H1 (cell line): ENCODE measurements at regions not wholly inside any gene's neighbourhood (a gene's known extent, or its start where the extent isn't known, plus 50 kb on each side); places are given as distances from the start of the nearest gene placed in this dataset.
"Not testable (repeated sequence)": the region's sequence is repeated elsewhere in the genome, so short reads cannot be mapped to it uniquely, and the experiment has no call there.

ENCODE experiments used
- CTCF ChIA-PET: fragments of 300-600 bp; sonication (Branson Sonifier 250); formaldehyde crosslinking; loops from one replicate; lab custom pipeline; 2021; ENCODE audit not compliant: partially characterized antibody; lab: Charles Lee
- POLR2A ChIA-PET: fragments of 300-600 bp; sonication (Branson Sonifier 250); formaldehyde crosslinking; loops from one replicate; lab custom pipeline; 2021; ENCODE audit warnings: inconsistent platforms; ENCODE audit not compliant: partially characterized antibody; lab: Charles Lee
- DNase-seq, 2 experiments: peaks; one replicate each; pipeline versions ENCODE4 v3.0.0 to v3.0.0-alpha.2; 2010 to 2022; ENCODE audit warnings: low spot score in 2 of 2, low read depth in 1 of 2, mixed read lengths in 1 of 2
- FAIRE-seq: peaks from 2 replicates; lab custom pipeline; 2011; peaks lifted over from hg19 to GRCh38; lab: Jason Lieb, UNC
- H2AFZ ChIP-seq: 2 replicates; pipeline ENCODE4 v1.8.1; 2012; ENCODE audit warnings: low read length, inconsistent platforms
- H2AK5ac ChIP-seq: 2 replicates; pipeline ENCODE4 v1.6.1; 2013; ENCODE audit warnings: low read depth, low read length
- H2BK120ac ChIP-seq: replicated peaks from 2 replicates; pipeline ENCODE3; 2013; ENCODE audit warnings: low read depth, low read length, inconsistent platforms
- H2BK12ac ChIP-seq: 2 replicates; pipeline ENCODE4 v1.6.1; 2013; ENCODE audit warnings: low read depth, low read length
- H2BK15ac ChIP-seq: 2 replicates; pipeline ENCODE4 v1.6.1; 2013; ENCODE audit warnings: low read length
- H2BK20ac ChIP-seq: 2 replicates; pipeline ENCODE4 v1.6.1; 2013; ENCODE audit warnings: low read length
- H2BK5ac ChIP-seq: 2 replicates; pipeline ENCODE4 v1.6.1; 2013; ENCODE audit warnings: low read depth, low read length
- H3K14ac ChIP-seq: 2 replicates; pipeline ENCODE4 v1.6.1; 2013; ENCODE audit warnings: inconsistent platforms; ENCODE audit not compliant: insufficient read length
- H3K18ac ChIP-seq: 2 replicates; pipeline ENCODE4 v1.6.1; 2013; ENCODE audit warnings: low read length; ENCODE audit errors: extremely low read depth
- H3K23ac ChIP-seq: 2 replicates; pipeline ENCODE4 v1.6.1; 2013; ENCODE audit warnings: inconsistent platforms; ENCODE audit not compliant: insufficient read length
- H3K23me2 ChIP-seq: 2 replicates; pipeline ENCODE4 v1.6.1; 2013; ENCODE audit warnings: low read depth, low read length
- H3K27ac ChIP-seq: 2 replicates; pipeline ENCODE4 v1.6.1; 2011; ENCODE audit warnings: low read depth, low read length, inconsistent platforms
- H3K27me3 ChIP-seq, 4 experiments: replicated peaks in 1 of 4; 1 replicate in 1 of 4; 2 replicates in 3 of 4; pipeline versions ENCODE4 v1.6.1 to v1.8.1; 2011 to 2013; ENCODE audit warnings: low read length in 3 of 4, mild to moderate bottlenecking in 3 of 4, inconsistent platforms in 2 of 4, mixed read lengths in 2 of 4, moderate library complexity in 1 of 4; ENCODE audit not compliant: control insufficient read depth in 3 of 4, insufficient read depth in 3 of 4; ENCODE audit errors: extremely low read depth in 1 of 4
- H3K36me3 ChIP-seq, 4 experiments: 2 replicates each; pipeline versions ENCODE4 v1.6.1 to v1.8.1; 2011 to 2013; ENCODE audit warnings: mild to moderate bottlenecking in 4 of 4, low read length in 3 of 4, moderate library complexity in 2 of 4, control low read depth in 1 of 4, inconsistent platforms in 1 of 4; ENCODE audit not compliant: insufficient read depth in 4 of 4, control insufficient read depth in 2 of 4
- H3K4ac ChIP-seq: replicated peaks from 2 replicates; pipeline ENCODE3; 2013; ENCODE audit warnings: low read length, low read depth, mixed read lengths, inconsistent platforms; ENCODE audit not compliant: insufficient read length
- H3K4me1 ChIP-seq, 4 experiments: replicated peaks in 1 of 4; 1 replicate in 1 of 4; 2 replicates in 3 of 4; pipeline versions ENCODE4 v1.6.1 to v1.8.1; 2011 to 2013; ENCODE audit warnings: low read length in 3 of 4, inconsistent platforms in 2 of 4, mixed read lengths in 1 of 4; ENCODE audit not compliant: insufficient read depth in 4 of 4, control insufficient read depth in 3 of 4
- H3K4me2 ChIP-seq, 2 experiments: 2 replicates each; pipeline versions ENCODE4 v1.6.1 to v1.8.1; 2011 to 2013; ENCODE audit warnings: low read depth in 2 of 2, low read length in 2 of 2, control low read depth in 1 of 2, inconsistent platforms in 1 of 2, mild to moderate bottlenecking in 1 of 2; ENCODE audit not compliant: insufficient read depth in 1 of 2
- H3K4me3 ChIP-seq, 4 experiments: fragments of 200-600, 300-600 bp in 1 of 4; sonication (generic), shearing (Covaris generic), sonication (Bioruptor Twin) in 1 of 4; 2 replicates each; pipeline versions ENCODE4 v1.5.1 to v1.8.1; 2011 to 2016; ENCODE audit warnings: low read length in 4 of 4, low read depth in 3 of 4, control low read depth in 2 of 4, inconsistent platforms in 2 of 4, mild to moderate bottlenecking in 2 of 4, mixed read lengths in 1 of 4, moderate library complexity in 1 of 4; ENCODE audit not compliant: insufficient read depth in 2 of 4; ENCODE audit errors: extremely low read depth in 1 of 4
- H3K56ac ChIP-seq: replicated peaks from 2 replicates; pipeline ENCODE3; 2013; ENCODE audit warnings: low read depth, mild to moderate bottlenecking, mixed read lengths, low read length, inconsistent platforms; ENCODE audit not compliant: insufficient read length
- H3K79me1 ChIP-seq: 2 replicates; pipeline ENCODE4 v1.6.1; 2013; ENCODE audit warnings: low read depth, low read length, control low read depth
- H3K79me2 ChIP-seq, 2 experiments: 2 replicates each; pipeline versions ENCODE4 v1.6.1 to v1.8.1; 2012 to 2013; ENCODE audit warnings: low read length in 2 of 2, mild to moderate bottlenecking in 2 of 2, inconsistent platforms in 1 of 2; ENCODE audit not compliant: insufficient read depth in 2 of 2, control insufficient read depth in 1 of 2
- H3K9ac ChIP-seq, 4 experiments: replicated peaks in 1 of 4; 1 replicate in 1 of 4; 2 replicates in 3 of 4; pipeline versions ENCODE4 v1.6.1 to v1.8.1; 2011 to 2013; ENCODE audit warnings: low read depth in 3 of 4, low read length in 3 of 4, control low read depth in 2 of 4, mild to moderate bottlenecking in 2 of 4, moderate library complexity in 2 of 4, inconsistent platforms in 1 of 4; ENCODE audit errors: extremely low read depth in 1 of 4
- H3K9me3 ChIP-seq, 2 experiments: 2 replicates each; pipeline versions ENCODE4 v1.6.1 to v1.8.1; 2012 to 2013; ENCODE audit warnings: mild to moderate bottlenecking in 2 of 2, moderate library complexity in 2 of 2, control low read depth in 1 of 2, inconsistent platforms in 1 of 2, low read depth in 1 of 2, low read length in 1 of 2, mixed read lengths in 1 of 2; ENCODE audit not compliant: insufficient read depth in 2 of 2
- H4K20me1 ChIP-seq, 2 experiments: replicated peaks in 1 of 2; 2 replicates each; pipeline versions ENCODE3 to v1.8.1; 2011 to 2013; ENCODE audit warnings: inconsistent platforms in 2 of 2, low read length in 2 of 2, mild to moderate bottlenecking in 1 of 2; ENCODE audit not compliant: insufficient read depth in 2 of 2, control insufficient read depth in 1 of 2
- H4K5ac ChIP-seq: 2 replicates; pipeline ENCODE4 v1.6.1; 2013; ENCODE audit warnings: low read length, low read depth, mixed read lengths, inconsistent platforms; ENCODE audit not compliant: insufficient read length
- H4K8ac ChIP-seq: 2 replicates; pipeline ENCODE4 v1.8.0; 2013; ENCODE audit warnings: mild to moderate bottlenecking, moderate library complexity, low read length, inconsistent platforms; ENCODE audit not compliant: insufficient read depth; ENCODE audit errors: extremely low read depth
- H4K91ac ChIP-seq: replicated peaks from 2 replicates; pipeline ENCODE3; 2013; ENCODE audit warnings: low read length, mixed read lengths, inconsistent platforms; ENCODE audit not compliant: insufficient read length
- WGBS, 2 experiments: shearing (Covaris generic) in 1 of 2; methylation state at CpG; one replicate each; pipeline versions ENCODE4 v1.1.6 to v1.1.7; 2013 to 2015; ENCODE audit warnings: low lambda C conversion rate in 2 of 2, mixed read lengths in 2 of 2, inconsistent platforms in 1 of 2, low coverage in 1 of 2, missing lambda C conversion rate in 1 of 2; ENCODE audit not compliant: insufficient replicate concordance in 2 of 2, insufficient coverage in 1 of 2, insufficient read length in 1 of 2; ENCODE audit errors: extremely low coverage in 1 of 2, missing lambda C conversion rate in 1 of 2; 5-methylcytosine and 5-hydroxymethylcytosine counted together

GRCh38 chr16:21535201-21535600 lies 64.2 kb upstream of the METTL9 start:
- H3K4ac ChIP-seq, H3K79me1 ChIP-seq, H4K5ac ChIP-seq, H3K27ac ChIP-seq, H3K4me2 ChIP-seq, H4K20me1 ChIP-seq, H3K14ac ChIP-seq, POLR2A ChIA-PET, H3K18ac ChIP-seq, H2BK5ac ChIP-seq, FAIRE-seq, H2BK120ac ChIP-seq, H4K91ac ChIP-seq, H3K56ac ChIP-seq, H3K36me3 ChIP-seq, H2BK20ac ChIP-seq, H2BK15ac ChIP-seq, H3K4me1 ChIP-seq, H3K23ac ChIP-seq, H3K23me2 ChIP-seq, CTCF ChIA-PET, H3K9ac ChIP-seq, H2AFZ ChIP-seq, DNase-seq, H2BK12ac ChIP-seq, H3K9me3 ChIP-seq, H3K4me3 ChIP-seq, H3K79me2 ChIP-seq, H4K8ac ChIP-seq, H2AK5ac ChIP-seq, H3K27me3 ChIP-seq: not testable (repeated sequence)
- WGBS, 2 experiments = 96% methylated on average over 5 of the region's 7 CpGs; no CpG with 5 or more reads in 1 of the 2 experiments

GRCh38 chr16:21536740-21537139 lies 62.6 kb upstream of the METTL9 start:
- H2AK5ac ChIP-seq, H3K23me2 ChIP-seq, H2BK15ac ChIP-seq, POLR2A ChIA-PET, H2BK5ac ChIP-seq, H3K79me2 ChIP-seq, H2BK12ac ChIP-seq, DNase-seq, H3K27me3 ChIP-seq, H3K4me2 ChIP-seq, FAIRE-seq, H2BK20ac ChIP-seq, H2BK120ac ChIP-seq, H3K56ac ChIP-seq, H4K91ac ChIP-seq, H3K23ac ChIP-seq, H3K9ac ChIP-seq, CTCF ChIA-PET, H3K9me3 ChIP-seq, H3K4ac ChIP-seq, H4K20me1 ChIP-seq, H3K4me3 ChIP-seq, H4K5ac ChIP-seq, H3K36me3 ChIP-seq, H3K79me1 ChIP-seq, H3K14ac ChIP-seq, H3K18ac ChIP-seq, H4K8ac ChIP-seq, H2AFZ ChIP-seq, H3K4me1 ChIP-seq, H3K27ac ChIP-seq: not testable (repeated sequence)
- WGBS, 2 experiments = 91% methylated on average over 10 of the region's 16 CpGs; no CpG with 5 or more reads in 1 of the 2 experiments
